ENCODE measurements at regions not wholly inside any gene's neighbourhood (a gene's known extent, or its start where the extent isn't known, plus 50 kb on each side); places are given as distances from the start of the nearest gene placed in this dataset.
"Not testable (repeated sequence)": the region's sequence is repeated elsewhere in the genome, so short reads cannot be mapped to it uniquely, and the experiment has no call there.

DNA sequence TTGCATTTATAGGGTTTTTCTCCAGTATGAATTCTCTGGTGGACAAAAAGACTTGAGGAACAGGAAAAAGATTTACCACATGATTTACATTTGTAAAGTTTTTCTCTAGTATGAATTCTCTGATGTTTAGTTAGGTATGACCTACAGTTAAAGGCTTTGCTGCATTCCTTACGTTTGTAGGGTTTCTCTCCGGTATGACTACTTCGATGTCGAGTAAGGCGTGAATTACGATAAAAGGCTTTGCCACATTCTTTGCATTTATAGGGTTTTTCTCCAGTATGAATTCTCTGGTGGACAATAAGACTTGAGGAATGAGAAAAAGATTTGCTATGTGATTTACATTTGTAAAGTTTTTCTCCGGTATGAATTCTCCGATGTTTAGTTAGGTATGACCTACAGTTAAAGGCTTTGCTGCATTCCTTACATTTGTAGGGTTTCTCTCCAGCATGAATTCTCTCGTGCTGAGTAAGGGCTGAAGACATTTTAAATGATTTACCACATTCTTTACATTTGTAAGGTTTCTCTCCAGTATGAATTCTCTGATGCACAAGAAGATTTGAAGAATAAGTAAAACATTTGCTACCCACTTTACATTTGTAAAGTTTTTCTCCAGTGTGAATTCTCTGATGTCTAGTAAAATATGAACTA lies 74.2 kb downstream of the AHSP start:
- TF ChIP-seq, protein P1, sequence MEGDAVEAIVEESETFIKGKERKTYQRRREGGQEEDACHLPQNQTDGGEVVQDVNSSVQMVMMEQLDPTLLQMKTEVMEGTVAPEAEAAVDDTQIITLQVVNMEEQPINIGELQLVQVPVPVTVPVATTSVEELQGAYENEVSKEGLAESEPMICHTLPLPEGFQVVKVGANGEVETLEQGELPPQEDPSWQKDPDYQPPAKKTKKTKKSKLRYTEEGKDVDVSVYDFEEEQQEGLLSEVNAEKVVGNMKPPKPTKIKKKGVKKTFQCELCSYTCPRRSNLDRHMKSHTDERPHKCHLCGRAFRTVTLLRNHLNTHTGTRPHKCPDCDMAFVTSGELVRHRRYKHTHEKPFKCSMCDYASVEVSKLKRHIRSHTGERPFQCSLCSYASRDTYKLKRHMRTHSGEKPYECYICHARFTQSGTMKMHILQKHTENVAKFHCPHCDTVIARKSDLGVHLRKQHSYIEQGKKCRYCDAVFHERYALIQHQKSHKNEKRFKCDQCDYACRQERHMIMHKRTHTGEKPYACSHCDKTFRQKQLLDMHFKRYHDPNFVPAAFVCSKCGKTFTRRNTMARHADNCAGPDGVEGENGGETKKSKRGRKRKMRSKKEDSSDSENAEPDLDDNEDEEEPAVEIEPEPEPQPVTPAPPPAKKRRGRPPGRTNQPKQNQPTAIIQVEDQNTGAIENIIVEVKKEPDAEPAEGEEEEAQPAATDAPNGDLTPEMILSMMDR (conservative IDR thresholded peaks at IDR 0.05; ENCODE audit: low read length): not testable (repeated sequence)
- not testable (repeated sequence) for TF ChIP-seq EZH2phosphoT487 (IDR thresholded peaks at IDR 0.05; ENCODE audit: borderline replicate concordance, low read depth, low read length)
